GM11168 (cell line): ENCODE measurements at regions not wholly inside any gene's neighbourhood (a gene's known extent, or its start where the extent isn't known, plus 50 kb on each side); places are given as distances from the start of the nearest gene placed in this dataset.
"Not testable (repeated sequence)": the region's sequence is repeated elsewhere in the genome, so short reads cannot be mapped to it uniquely, and the experiment has no call there.

Source experiments
- in situ Hi-C: fragments of 300-500 bp; cut with MboI; formaldehyde crosslinking; loops from one replicate; pipeline ENCODE4 v1.12.0; 2022; ENCODE audit warnings: low sequenced_read_pairs; ENCODE audit not compliant: unreplicated experiment

DNA sequence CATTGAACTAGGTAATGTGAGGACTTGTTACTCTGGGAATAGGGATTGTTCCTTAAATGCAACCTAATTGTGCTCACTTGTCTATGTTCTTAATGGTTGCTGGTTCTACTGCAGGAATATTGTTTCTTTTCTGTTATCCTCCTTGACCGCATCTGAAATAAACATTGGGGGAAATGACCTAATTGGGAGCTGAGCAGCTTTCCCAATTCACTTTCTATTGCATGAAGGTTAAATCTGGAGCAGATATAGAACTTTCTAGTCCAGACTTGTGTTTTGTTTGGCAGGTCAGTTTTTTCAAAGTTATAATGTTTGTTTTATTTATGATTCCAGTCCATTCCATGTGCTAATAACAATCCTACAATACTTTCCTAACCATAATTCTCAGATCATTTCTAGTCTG lies 981.0 kb upstream of the CITED2 start:
- in situ Hi-C loops: no loop called here

DNA sequence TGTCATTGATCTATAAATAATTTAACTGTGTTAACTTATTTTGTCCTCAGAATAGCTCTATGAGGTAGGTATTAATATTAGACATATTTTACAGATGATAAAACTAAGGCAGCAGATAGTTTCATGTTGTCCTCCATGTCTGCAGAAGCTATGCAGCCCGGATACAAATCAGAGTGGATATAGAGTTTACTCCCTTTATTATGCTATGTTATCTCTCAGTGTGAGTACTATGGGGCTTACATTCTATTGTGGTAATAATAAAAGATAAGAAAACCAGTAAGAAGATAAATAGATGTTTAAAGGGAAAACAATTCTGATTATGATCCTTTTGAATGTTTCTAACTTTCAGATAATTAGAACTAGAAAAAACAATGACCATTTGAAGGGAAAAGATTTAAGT lies 979.8 kb upstream of the CITED2 start:
- in situ Hi-C loops: no loop called here

DNA sequence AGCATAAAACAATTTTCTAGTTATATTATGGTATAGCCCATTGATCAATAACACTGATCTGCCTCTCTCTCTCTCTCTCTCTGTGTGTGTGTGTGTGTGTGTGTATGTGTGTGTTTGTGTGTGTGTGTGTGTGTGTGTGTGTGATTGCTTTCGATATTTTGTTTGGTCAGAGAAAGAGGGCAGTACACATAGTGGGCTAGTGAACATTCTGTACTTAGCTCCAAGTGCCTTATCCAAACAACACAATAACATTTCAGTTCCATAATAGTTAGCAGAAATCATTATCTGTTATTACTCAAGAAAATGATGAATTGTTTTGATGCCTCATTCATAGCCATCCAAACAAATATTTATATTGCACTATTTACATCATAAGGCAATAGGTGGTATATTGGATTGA lies 979.1 kb upstream of the CITED2 start:
- in situ Hi-C loops: no loop called here

DNA sequence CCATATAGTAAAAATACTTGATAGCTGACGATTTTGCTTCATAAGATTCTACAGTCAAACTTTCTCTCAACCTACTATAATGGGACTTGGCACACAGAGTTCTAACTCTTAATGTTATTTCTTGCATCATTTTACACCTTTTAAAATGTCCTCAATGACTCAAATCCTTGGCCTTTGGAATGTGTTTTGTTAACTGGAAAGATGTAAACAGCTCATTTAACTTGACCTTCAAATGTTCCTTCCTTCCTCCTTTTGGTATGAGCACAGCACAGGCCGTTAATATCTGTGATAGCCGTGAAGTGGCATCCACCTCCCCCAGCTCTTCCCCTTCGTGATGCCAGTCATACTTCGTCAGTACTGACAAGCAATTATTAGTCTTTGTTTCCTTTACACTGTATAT lies 972.0 kb upstream of the CITED2 start:
- in situ Hi-C loops: no loop called here

DNA sequence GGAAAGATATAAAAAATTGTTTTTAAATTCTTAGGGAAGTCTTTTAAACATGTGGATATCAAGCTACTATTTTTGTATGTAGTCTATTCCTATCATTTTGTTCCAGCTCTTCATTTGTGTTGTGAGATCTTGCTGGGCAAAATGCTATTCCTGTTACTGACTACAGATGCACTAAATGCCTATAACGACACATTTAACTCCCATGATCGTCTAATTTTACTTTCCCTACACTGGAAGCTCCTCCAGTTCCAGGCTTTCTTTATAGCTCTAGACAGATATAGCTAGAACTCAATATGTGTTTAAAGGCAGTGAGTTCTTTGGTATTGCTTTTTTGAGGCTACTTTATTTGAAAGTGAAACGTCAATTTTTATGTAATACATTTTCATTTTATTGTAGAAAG lies 971.5 kb upstream of the CITED2 start:
- in situ Hi-C loops: no loop called here

DNA sequence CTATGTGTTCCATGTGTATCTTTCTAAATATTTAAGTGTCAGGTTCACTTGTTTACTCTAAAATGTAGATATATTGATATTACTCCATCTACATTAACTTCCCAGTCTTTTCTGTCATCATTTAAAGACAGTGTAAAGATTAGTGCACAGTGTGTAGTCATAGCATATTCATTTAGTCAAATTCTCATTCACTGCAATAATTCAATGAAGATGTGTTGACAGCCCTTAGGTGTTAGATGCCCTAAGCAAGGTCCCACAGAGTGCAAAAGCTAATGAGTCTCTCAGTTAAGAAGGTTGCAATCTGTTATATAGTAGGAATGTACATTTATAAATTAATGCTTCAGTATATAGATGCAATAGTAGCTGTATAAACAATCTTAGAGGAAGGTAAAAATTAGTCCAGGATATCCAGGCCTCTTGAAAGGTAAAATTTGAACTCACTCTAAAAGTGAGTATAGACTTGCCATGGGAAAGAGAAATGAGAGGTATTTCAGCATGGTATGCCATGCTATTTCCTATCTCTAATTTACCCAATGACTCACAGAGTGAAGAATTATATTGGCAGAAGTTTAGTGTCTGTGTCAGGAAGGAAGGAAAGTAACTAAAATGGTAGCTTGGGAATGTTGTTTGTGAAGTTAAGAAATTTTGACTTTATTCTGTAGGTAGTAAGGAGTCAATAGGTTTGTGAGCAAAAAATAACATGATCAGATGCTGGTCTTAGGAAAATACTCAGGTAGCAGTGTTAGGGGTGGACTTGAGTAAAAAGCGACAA lies 969.9 kb upstream of the CITED2 start:
- in situ Hi-C loops: no loop called here

DNA sequence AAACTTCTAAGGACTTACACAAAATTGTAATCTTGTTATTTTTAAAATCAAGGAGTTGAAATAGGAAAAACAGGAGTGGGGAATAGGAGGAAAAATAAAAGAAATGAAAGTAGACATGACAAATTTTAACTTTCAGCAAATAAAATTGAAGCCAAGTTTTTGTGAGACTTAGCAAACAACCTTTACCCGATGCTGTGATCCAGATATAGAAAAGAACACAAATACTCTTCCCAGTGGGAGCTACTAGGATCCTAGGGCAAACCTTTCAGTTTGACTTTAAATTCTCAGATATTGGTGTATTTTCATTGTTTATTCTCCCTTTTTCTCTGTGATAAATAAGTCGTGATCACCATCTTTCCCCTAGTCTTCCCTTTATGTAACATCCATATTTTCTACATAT lies 968.7 kb upstream of the CITED2 start:
- in situ Hi-C loops: no loop called here

DNA sequence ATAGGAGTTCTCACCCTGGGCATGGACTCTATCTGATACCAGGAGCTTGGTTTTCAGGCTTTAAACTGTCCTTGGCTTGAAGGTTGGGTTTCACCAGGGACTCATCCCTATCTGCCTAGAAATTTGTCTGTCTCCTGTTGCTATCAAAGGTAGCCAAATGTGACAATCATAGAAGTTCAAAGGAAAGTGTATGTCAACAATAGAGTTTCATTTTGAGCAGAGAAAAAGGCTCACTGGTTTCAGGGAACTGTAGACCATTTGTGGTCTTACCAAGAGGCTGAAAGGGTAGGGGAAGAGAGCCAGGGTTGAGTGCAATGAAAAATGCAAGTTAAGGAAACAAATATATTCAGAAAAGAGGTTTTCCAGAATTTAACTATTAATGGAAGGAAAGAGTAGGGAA lies 966.8 kb upstream of the CITED2 start:
- in situ Hi-C loops: no loop called here

DNA sequence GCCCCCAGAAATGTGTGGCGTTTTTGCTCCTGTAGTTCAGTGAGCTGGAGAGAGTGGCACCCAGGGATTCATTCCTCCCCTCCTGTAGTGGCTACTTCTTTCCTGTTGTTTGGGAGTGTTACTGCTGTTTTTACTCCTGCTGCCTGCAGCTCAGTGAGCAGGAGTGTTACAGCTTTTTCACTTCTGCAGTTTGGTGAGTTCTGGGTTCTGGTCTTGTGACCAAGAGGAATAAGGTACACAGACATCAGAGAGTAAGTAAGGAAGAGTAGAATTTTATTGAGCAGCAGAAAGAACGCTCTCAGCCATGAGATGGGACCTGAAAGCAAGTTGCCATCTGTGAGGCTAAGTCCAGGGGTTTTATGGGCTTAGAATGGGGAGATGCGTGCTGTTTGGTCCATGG lies 966.3 kb upstream of the CITED2 start:
- in situ Hi-C loops: no loop called here

DNA sequence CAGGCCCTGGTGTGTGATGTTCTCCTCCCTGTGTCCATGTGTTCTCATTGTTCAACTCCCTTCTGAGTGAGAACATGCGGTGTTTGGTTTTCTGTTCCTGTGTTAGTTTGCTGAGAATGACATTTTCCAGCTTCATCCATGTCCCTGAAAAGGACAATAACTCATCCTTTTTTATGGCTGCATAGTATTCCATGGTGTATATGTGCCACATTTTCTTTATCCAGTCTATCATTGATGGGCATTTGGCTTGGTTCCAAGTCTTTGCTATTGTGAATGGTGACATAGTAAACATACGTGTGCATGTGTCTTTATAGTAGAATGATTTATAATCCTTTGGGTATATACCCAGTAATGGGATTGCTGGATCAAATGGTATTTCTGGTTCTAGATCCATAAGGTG lies 964.6 kb upstream of the CITED2 start:
- in situ Hi-C loops: not testable (repeated sequence)

DNA sequence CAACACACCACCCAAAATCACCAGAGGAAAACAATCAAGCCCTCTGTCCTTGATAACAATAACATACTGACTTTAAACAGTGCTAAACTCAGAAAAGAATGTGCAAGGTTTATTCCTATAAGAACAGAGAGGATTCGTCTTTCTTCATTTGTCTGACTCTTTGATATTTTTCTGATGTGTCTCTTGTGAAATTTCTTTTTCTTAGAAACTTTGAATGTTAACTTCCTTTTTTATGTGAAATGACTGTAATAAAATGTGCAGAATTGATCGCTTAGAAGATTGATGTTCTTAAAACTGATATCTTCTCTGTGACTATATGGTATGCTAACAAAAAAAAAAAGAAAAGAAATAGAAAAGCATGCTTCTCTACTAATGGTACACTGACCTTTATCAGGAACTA lies 947.4 kb upstream of the CITED2 start:
- in situ Hi-C loops: no loop called here

DNA sequence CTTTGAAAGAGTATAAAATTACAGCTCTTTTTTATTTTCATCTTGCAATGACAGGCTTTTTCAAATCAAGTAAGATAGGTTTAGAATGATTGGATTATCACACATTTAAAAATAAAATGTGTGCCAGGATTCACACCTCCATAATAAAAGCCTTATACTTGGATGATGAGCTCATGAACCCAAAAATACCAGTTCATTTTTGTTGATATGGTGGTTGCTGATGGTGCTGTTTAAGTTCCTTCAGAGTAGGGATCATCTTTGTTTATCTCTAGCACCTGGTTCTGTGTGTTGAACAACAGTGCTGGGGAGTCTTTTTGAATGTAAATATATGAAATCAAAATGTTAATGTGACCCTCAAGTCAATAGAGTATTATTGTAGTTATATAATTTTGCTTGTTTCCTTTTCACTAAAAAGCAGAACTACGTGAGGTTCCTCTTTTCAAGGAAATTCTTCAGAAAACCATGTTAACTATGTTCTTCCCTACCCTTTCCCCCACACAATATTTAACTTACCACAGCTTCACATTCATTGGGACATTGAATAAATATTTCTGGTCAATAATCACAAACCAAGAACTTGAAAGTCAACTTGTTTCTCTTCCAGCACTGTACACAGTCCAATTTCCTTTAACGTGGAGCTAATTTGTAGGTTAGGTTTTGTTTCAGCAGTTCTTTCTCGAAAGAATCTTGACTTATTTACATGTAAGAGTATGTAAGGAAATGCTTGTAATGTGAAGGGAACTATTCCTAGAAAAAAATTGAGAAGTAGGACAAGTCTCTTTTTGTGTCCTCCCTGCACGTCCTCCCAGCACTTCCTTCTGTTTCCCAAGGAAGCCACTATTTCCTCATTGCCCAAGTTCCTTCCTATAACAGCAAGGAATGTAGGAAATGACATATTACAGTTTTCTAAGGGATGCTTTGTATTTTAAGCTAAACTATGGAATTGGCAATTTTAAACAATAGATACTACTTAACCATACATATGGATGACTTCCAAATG lies 945.9 kb upstream of the CITED2 start:
- in situ Hi-C loops: no loop called here

DNA sequence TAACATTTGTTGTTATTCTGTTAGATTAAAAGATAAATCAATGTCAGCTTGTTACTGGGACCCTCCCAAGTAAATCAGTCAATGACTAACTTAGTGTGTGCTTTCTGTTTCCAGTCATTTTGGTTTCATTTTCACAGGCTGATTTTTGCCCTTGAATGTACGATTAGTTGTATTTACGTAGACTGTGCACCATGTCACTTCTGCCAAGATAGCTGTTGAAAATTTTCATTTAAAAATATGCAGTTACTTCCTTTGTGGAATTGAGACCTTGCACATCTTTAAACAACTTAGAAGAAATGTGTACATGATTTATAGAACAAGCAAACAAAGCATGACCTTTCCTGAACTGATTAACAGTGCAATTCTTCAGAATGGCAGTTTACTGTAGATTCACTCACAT lies 944.8 kb upstream of the CITED2 start:
- in situ Hi-C loops: no loop called here

DNA sequence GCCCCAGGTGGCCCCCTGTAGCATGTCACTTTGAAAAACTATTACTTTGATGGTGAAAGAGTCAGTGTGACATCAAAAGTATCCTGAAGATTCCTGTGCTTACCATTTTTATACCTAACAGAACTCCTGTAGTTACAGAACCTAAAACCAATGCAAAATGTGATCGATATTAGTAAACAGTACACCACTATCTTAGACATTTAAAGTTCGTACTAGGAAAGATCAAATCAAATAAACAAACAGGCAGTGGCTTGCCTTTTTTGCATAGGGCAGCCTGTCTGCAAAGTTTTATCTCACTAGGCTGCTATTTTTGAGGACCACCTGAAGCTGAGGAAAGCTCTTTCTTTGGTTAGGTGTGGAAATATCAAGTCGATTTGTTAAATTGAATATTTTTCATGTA lies 944.0 kb upstream of the CITED2 start:
- in situ Hi-C loops: no loop called here

DNA sequence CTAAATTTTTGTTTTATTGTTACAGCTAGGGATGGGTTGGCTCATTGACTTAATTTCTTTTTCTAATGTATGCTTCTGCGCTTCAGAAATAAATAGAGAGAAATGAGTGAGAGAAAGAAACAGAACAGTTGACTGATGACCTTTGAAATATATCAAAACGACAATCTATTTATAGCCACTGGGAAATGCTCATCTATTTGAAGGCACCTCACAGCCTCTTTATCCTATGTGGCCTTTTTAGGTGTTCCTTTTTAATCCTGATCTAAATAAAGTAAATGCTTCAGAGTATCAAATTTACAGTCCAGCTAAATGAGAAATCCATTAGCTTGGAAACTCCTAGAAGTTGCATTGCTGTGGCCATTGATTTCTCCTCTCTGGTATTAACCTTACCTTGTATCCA lies 943.5 kb upstream of the CITED2 start:
- in situ Hi-C loops: no loop called here

DNA sequence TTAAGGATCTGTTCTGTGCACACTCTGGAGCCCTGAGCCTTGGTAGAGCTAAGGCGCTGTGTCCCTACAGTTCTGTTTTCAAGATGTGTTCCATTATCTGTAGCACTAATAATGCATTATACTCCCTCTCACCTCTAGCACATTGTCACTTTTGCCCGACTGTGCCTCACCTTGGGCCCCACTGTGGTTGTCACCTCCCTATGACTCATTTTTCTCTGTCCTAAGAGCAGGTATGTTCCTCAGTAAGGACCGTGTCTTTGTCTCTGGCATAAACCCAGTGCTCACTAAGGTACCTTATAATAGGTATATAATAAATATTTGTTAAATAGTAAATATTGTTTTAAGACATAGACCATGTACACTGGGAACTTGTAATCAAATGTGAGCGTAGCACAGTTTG lies 942.5 kb upstream of the CITED2 start:
- in situ Hi-C loops: no loop called here

DNA sequence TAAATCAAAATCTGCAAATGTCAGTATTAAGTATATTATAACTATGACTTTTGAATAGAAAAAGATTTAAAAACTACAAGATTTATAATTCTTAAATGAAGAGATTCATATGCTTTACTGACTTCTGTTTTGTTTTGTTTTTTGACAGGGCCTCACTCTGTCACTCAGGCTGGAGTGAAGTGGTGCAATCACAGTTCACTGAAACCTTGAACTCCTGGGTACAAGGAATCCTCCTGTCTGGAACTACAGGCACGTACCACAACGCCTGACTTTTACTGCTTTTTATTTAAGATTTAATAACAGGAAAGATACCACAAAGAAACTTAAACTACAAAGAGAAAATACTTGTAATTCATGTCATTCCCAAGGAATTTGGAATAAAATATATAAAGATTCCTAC lies 940.2 kb upstream of the CITED2 start:
- in situ Hi-C loops: no loop called here

DNA sequence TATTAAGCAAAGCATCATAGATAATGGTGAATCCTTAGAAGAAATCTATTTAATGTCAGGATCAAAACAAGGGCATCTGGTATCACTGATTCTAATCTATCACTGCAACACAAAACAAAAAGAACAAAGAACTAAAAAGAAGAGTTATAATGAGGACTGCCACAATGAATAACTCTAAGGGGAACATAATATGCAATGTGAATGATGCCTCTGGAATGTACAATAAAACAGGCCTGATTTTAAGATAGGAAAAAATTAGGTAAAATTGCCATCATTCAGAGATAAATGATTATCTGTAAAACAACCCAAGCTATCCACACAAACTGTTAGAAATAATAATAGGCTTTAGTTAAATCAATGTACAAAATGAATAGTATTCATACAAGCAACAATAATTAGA lies 936.7 kb upstream of the CITED2 start:
- in situ Hi-C loops: no loop called here

DNA sequence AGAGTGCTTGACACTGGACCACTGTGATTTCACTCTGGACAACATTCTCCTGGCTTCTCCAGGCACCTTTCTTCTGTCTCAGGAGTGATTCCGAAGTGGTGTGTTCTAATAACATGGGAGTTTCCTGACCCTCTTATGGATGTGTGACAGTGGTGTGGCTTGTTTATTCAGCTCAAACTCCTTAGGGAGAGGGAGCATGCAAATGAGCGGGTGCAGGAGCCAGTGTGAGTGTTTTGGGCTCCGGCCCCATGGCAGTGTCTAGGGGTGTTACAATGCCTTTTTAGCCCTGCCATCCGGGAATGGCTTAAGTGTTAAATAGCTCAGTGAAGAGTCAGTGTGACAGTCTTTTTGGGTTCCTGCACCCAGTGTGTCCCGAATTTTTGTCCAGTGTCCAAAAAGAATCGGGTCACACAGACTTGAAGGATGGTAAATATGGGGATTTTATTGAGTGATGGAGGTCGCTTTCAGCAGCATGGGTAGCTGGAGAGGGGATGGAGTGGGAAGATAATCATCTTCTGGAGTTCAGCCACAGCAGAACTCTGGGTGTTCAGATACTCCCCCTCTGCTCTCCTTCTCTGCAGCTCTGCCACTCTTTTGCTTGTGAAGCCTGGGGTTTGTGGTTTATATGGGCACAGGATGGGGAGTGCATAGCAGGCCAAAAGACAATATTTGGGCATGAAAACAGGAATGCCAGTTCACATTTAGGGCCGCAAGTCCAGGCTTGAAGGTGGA lies 928.9 kb upstream of the CITED2 start:
- in situ Hi-C loops: no loop called here

DNA sequence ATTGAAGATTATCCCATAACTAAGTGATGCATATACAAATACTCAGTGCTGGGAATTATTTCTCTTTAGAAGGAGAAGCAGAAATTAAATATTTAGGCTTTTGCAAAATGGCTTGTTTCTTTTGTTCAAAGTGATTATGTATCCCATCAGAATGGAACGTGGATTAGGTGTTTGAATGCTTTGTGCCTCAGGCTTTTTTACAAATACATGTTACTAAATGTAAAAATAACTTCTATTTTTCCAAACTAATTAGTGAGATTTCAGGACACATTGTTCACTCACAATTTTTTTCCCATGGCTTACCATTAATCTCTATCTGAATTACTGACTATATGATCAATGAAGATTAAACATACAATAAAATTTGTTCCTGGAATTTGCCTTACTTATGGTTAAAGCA lies 925.9 kb upstream of the CITED2 start:
- in situ Hi-C loops: no loop called here

DNA sequence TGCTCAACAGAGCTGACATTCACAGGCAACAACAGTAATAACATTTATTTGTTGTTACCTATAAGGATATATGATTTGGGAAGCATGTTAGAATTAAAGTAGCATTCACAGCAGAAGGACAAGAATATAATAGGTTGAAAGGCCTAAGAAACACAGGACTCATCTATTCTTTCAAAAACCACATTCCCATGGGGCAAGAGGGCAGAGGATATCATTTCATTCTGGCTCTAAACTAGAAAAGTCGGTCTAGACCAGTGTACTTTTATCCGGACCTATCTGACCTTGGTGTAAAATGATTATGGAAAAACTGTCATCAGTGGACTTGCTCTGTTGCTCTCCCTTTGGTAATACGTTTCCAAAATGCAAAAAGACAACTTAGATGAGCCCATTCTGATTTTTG lies 914.7 kb upstream of the CITED2 start:
- in situ Hi-C loops: no loop called here
